Omental fat pad (tissue), 3 donors: ENCODE measurements at regions not wholly inside any gene's neighbourhood (a gene's known extent, or its start where the extent isn't known, plus 50 kb on each side); places are given as distances from the start of the nearest gene placed in this dataset.
A peak's percentile ranks its signal among the peaks of the same experiment; 100 is the strongest.

Source experiments
- ATAC-seq: fragments of 150-250 bp; one replicate; pipeline ENCODE4 v1.9.1; 2016; ENCODE audit warnings: mild to moderate bottlenecking, moderate library complexity; ENCODE audit not compliant: low FRiP score
- DNase-seq: peaks from one replicate; pipeline ENCODE4 v3.0.0-alpha.2; 2019; ENCODE audit warnings: low spot score
- TF ChIP-seq, protein P1 (sequence below), 3 donors: fragments of 450-650 bp; IDR thresholded peaks; one replicate each; pipeline ENCODE4 v1.5.1; 2016 to 2017; ENCODE audit warnings: antibody characterized with exemption in 3 of 3, mild to moderate bottlenecking in 3 of 3, moderate library complexity in 2 of 3

DNA sequence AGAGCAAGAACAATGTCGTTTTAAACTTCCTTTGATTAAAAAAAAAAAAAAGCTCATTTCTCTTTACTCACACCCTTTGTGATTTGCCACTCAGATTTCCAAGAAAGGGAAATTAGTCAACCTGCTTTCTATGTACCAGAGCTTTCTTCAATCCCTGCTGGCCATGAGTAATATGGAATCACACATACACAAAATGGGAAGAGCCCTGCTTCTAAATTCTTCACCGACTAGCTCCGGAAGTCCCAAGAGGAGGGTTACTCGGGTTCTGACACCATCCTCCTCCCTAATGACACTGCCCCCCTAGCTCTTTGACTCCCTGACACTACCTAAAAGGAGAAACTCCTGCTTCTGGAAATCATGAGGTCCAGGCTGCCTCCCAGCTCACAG lies 81.8 kb upstream of the SFMBT2 start:
- DNase-seq (no peak), ATAC-seq (no peak)
- TF ChIP-seq, protein P1, sequence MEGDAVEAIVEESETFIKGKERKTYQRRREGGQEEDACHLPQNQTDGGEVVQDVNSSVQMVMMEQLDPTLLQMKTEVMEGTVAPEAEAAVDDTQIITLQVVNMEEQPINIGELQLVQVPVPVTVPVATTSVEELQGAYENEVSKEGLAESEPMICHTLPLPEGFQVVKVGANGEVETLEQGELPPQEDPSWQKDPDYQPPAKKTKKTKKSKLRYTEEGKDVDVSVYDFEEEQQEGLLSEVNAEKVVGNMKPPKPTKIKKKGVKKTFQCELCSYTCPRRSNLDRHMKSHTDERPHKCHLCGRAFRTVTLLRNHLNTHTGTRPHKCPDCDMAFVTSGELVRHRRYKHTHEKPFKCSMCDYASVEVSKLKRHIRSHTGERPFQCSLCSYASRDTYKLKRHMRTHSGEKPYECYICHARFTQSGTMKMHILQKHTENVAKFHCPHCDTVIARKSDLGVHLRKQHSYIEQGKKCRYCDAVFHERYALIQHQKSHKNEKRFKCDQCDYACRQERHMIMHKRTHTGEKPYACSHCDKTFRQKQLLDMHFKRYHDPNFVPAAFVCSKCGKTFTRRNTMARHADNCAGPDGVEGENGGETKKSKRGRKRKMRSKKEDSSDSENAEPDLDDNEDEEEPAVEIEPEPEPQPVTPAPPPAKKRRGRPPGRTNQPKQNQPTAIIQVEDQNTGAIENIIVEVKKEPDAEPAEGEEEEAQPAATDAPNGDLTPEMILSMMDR (IDR thresholded peaks at IDR 0.05), result no peak

DNA sequence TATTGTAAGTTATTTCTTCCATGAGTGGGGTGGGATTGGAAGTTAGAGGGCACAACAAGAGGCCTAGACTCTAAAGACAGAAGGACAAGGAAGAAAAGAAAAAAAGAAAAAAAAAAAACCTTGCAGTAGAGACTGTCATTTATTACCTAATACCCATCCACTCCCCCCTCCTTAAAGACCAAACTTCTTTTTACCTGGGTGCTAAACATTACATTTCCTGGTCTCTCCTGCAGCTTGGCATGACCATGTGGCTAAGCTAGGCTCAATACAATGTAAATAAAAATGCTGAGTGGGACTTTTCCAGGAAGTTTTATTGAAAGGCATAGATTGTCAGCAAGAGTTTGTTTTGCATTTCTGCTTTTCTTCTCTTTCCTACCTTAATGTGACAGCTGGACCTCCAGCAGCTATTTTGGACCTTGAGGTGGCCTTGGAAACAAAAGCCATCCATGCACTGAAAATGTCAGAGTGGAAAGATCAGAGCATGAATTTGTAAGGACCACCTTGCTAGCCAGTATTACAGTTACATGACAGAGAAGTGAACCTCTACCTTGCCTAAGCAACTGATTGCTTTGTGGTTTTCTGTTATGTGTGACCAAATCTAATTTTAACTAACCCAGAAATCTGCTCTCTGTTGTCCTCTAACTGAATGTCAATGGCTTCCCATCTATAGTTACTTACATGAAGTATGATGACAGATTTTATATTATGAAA lies 81.3 kb upstream of the SFMBT2 start:
- DNase-seq (no peak), ATAC-seq (no peak)
- TF ChIP-seq, protein P1 (IDR thresholded peaks at IDR 0.05), result no peak

DNA sequence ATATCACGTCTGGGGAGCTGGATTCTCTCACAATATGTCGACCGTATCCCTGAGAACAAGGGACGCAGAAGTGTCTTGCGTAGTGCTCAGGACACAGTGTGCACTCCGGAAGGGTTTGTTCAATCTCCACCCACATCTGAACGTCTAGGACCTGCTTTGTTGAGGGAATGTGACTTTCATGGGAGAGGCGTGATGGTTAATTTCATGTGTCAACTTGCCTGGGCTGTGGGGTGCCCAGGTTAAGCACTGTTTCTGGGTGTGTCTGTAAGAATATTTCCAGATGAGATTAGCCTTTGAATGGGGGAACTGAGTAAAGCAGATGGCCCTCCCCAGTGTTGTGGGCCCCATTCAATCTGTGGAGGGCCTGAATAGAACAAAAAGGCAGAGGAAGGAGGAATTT lies 80.4 kb upstream of the SFMBT2 start:
- TF ChIP-seq, protein P1 (IDR thresholded peaks at IDR 0.05), result no peak
- DNase-seq, result no peak
- ATAC-seq, result no peak

DNA sequence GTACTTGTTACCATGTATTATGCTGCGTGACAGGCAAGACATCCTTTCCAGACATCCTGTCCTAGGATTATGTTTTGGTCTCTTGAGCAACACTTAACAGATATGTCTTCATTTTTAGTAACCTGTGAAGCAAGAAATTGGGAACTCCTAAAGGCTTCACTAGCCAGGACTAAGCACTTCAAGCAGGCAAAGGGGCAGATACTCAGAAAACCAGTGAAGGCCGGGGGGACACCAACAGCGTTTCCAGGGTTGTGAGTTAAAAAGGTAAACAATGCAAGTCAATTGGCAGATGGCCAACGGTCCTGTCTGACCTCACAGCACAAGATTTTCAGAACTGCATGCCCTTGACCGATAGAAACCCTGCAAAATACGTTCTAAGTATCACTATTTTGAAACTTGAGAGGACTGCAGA lies 77.6 kb upstream of the SFMBT2 start:
- DNase-seq (peak; percentile 32), ATAC-seq (peak; percentile 79)
- TF ChIP-seq, protein P1 (IDR thresholded peaks at IDR 0.05), result no peak

DNA sequence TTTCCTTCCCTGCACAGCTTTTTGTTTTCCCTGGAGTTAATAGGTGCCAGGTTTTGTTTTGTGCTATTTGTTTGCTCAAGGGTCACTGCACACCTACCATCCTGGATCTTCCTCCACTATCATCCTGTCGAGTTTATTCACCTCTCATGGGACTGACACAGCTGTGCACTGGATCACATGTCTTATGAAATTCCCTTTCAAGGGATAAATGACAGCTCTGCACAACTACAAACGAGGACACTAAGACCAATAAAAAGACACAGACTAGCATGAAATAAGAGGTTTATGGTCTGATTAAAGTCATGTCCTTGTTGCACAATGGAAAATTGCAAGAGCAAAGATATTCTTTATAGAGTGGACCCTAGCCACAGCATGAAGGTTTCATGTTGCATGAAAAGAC lies 76.7 kb upstream of the SFMBT2 start:
- TF ChIP-seq, protein P1 (IDR thresholded peaks at IDR 0.05), result no peak
- ATAC-seq (no peak), DNase-seq (no peak)

DNA sequence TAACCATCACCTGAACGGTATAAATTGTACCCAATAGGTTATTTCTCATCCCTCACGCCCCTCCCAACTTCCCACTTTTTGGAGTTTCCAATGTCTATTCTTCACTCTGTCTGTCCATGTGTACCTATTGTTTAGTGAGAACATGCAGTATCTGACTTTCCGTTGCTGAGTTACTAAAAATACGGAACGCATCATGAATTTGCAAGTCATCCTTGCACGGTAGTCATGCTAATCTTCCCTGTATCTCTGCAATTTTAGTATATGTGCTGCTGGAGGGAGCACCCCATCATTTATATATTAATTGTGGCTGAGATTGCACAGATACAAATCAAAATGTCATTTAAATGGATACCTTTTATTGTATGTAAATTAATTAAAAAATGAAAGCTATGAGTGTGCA lies 75.7 kb upstream of the SFMBT2 start:
- ATAC-seq (no peak), DNase-seq (no peak)
- TF ChIP-seq, protein P1 (IDR thresholded peaks at IDR 0.05), result no peak

DNA sequence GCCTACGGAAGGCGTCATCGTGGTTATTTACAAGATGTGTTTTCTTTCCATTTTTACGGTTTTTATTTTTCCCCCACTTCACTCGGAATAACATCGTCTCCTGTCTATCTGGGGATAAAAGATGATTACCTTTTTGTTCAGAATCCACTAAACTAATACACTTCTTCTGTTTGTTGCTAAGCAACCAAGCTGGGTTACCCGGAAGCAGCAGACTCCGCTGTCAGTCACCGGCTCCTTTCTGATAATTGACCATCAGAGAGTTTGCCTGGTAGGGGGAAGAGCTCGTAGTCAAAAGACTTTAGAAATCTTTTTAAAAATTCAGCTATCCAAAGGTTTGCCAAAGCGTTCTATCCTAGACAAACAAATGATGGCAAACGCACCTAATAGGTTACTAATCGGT lies 75.0 kb upstream of the SFMBT2 start:
- DNase-seq (no peak), ATAC-seq (no peak)
- TF ChIP-seq, protein P1 (IDR thresholded peaks at IDR 0.05), result no peak
